IPS-18a (cell line): ENCODE measurements at regions not wholly inside any gene's neighbourhood (a gene's known extent, or its start where the extent isn't known, plus 50 kb on each side); places are given as distances from the start of the nearest gene placed in this dataset.

Experiments used
- H3K27ac ChIP-seq: one replicate; pipeline ENCODE4 v1.5.1; 2013; ENCODE audit warnings: low read length
- H3K27me3 ChIP-seq: one replicate; pipeline ENCODE4 v1.6.1; 2013; ENCODE audit warnings: mild to moderate bottlenecking, low read length; ENCODE audit not compliant: control insufficient read depth, insufficient read depth
- H3K36me3 ChIP-seq: one replicate; pipeline ENCODE4 v1.6.1; 2013; ENCODE audit warnings: low read depth, low read length; ENCODE audit not compliant: control insufficient read depth
- H3K4me1 ChIP-seq: one replicate; pipeline ENCODE4 v1.6.1; 2013; ENCODE audit warnings: low read depth, low read length; ENCODE audit not compliant: control insufficient read depth
- H3K4me3 ChIP-seq: one replicate; pipeline ENCODE4 v1.5.1; 2013; ENCODE audit warnings: low read length
- H3K9ac ChIP-seq: one replicate; pipeline ENCODE4 v1.6.1; 2013; ENCODE audit warnings: mild to moderate bottlenecking, low read length, moderate library complexity
- H3K9me3 ChIP-seq: one replicate; pipeline ENCODE4 v1.6.1; 2013; ENCODE audit warnings: low read depth, low read length; ENCODE audit not compliant: control insufficient read depth

- H3K36me3 ChIP-seq = no peaks in the 10 kb centered on the region
- no peak overlapping the region for H3K27ac ChIP-seq
- peaks cover under 1% of the 10 kb centered on the region for H3K4me1 ChIP-seq
- no peak overlapping the region for H3K4me3 ChIP-seq
- no peaks in the 10 kb centered on the region for H3K9me3 ChIP-seq
- no peaks in the 10 kb centered on the region for H3K27me3 ChIP-seq
- H3K9ac ChIP-seq = no peak overlapping the region
These were observed 522.4 kb upstream of the IGFBP7 start for GRCh38 chr4:57632564-57632963.

DNA sequence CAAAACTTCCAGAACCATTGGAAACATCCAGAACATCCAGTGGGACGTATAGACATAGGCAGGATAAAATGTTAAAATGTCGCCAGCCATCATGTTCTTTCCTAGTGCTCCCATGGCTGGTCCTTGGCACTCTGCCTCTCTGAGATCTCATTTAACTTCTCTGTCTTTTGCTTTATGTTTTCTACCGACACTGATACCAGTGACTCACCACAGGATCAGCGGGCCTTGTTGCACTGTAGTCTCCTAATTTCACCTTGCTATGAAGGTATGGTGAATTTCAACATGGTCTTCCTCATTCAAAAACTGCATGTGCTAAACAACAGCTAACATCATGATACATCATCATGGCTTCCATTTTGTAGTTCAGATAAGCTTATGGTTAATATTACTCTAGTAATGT, 521.0 kb upstream of the IGFBP7 start:
- no peaks in the 10 kb centered on the region for H3K36me3 ChIP-seq
- no peak overlapping the region for H3K4me3 ChIP-seq
- no peak overlapping the region for H3K9ac ChIP-seq
- no peaks in the 10 kb centered on the region for H3K9me3 ChIP-seq
- no peak overlapping the region for H3K27ac ChIP-seq
- no peaks in the 10 kb centered on the region for H3K4me1 ChIP-seq
- no peaks in the 10 kb centered on the region for H3K27me3 ChIP-seq

- no peaks in the 10 kb centered on the region for H3K36me3 ChIP-seq
- no peaks in the 10 kb centered on the region for H3K4me1 ChIP-seq
These were observed 517.8 kb upstream of the IGFBP7 start for GRCh38 chr4:57628004-57628403.

GRCh38 chr4:57614257-57614932, 504.2 kb upstream of the IGFBP7 start:
- Histone ChIP-seq H3K27ac (no peak overlapping the region), H3K4me1 (no peaks in the 10 kb centered on the region), H3K4me3 (no peak overlapping the region), H3K27me3 (no peaks in the 10 kb centered on the region), H3K36me3 (no peaks in the 10 kb centered on the region), H3K9ac (no peak overlapping the region), H3K9me3 (no peaks in the 10 kb centered on the region)

More at GRCh38 chr4:57628004-57628403, 517.8 kb upstream of the IGFBP7 start:
- Histone ChIP-seq H3K27ac (no peak overlapping the region), H3K4me3 (no peak overlapping the region), H3K9ac (no peak overlapping the region), H3K27me3 (no peaks in the 10 kb centered on the region), H3K9me3 (peaks cover 15% of the 10 kb centered on the region)

DNA sequence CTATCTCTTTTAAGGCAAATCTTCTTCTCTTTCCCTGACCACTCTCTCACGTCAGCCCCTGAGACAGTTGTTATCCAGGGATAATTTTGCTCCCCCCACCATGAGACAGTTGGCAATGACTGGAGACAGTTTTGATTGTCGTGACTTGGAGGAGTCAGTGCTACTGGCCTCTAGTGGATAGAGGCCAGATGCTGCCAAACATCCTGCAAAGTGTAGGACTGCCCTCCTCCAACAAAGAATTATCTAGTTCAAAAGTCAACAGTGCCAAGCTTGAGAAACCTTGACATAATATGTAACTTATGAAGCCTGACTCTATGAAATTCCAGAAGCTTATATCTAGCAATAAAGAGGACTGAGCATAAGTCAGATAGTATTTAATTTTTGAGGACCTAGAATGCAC, 502.1 kb upstream of the IGFBP7 start:
- H3K36me3 ChIP-seq = no peaks in the 10 kb centered on the region
- H3K27me3 ChIP-seq = no peaks in the 10 kb centered on the region
- no peak overlapping the region for H3K4me3 ChIP-seq
- no peak overlapping the region for H3K27ac ChIP-seq
- H3K9ac ChIP-seq = no peak overlapping the region
- H3K4me1 ChIP-seq = peaks cover 5% of the 10 kb centered on the region
- no peaks in the 10 kb centered on the region for H3K9me3 ChIP-seq

- H3K27me3 ChIP-seq = no peaks in the 10 kb centered on the region
- no peak overlapping the region for H3K27ac ChIP-seq
- no peaks in the 10 kb centered on the region for H3K9me3 ChIP-seq
- H3K4me1 ChIP-seq = peaks cover 5% of the 10 kb centered on the region
- H3K9ac ChIP-seq = no peak overlapping the region
- no peaks in the 10 kb centered on the region for H3K36me3 ChIP-seq
- H3K4me3 ChIP-seq = no peak overlapping the region
These were observed 497.5 kb upstream of the IGFBP7 start for GRCh38 chr4:57607566-57608180.

GRCh38 chr4:57605376-57605775, 495.2 kb upstream of the IGFBP7 start:
- Histone ChIP-seq H3K27ac (no peak overlapping the region), H3K4me1 (peaks cover 5% of the 10 kb centered on the region), H3K27me3 (no peaks in the 10 kb centered on the region), H3K9me3 (no peaks in the 10 kb centered on the region), H3K36me3 (no peaks in the 10 kb centered on the region), H3K9ac (no peak overlapping the region), H3K4me3 (no peak overlapping the region)

- no peak overlapping the region for H3K27ac ChIP-seq
- no peaks in the 10 kb centered on the region for H3K9me3 ChIP-seq
- no peak overlapping the region for H3K4me3 ChIP-seq
- H3K36me3 ChIP-seq = no peaks in the 10 kb centered on the region
- H3K4me1 ChIP-seq = no peaks in the 10 kb centered on the region
- no peak overlapping the region for H3K9ac ChIP-seq
- H3K27me3 ChIP-seq = no peaks in the 10 kb centered on the region
These were observed 492.0 kb upstream of the IGFBP7 start for GRCh38 chr4:57602141-57602540.

GRCh38 chr4:57591073-57591472, 480.9 kb upstream of the IGFBP7 start:
- Histone ChIP-seq H3K4me3 (no peak overlapping the region), H3K27ac (no peak overlapping the region), H3K36me3 (no peaks in the 10 kb centered on the region), H3K9ac (no peak overlapping the region), H3K9me3 (no peaks in the 10 kb centered on the region), H3K27me3 (no peaks in the 10 kb centered on the region), H3K4me1 (no peaks in the 10 kb centered on the region)

DNA sequence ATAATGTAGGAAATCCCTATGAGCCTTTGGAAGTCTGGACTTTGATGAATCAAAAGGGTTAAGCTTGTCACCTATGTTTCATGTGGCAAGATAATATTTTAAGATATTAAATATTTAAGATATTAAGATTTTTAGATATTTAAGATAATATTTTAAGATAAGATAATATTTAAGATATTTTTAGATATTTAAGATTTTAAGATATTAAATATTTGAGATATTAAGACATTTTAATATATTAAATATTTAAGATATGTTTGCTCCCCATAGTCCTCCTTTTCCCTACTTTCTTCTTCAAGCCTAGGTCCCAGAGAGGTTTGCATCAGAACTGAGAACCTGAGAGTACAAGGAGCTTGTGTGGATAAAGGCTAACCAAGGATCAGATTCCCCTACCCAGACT, 478.4 kb upstream of the IGFBP7 start:
- Histone ChIP-seq H3K9me3 (no peaks in the 10 kb centered on the region), H3K27me3 (no peaks in the 10 kb centered on the region), H3K4me3 (no peak overlapping the region), H3K9ac (no peak overlapping the region), H3K27ac (no peak overlapping the region), H3K36me3 (no peaks in the 10 kb centered on the region), H3K4me1 (no peaks in the 10 kb centered on the region)

GRCh38 chr4:57580710-57581599, 470.8 kb upstream of the IGFBP7 start:
- Histone ChIP-seq H3K9me3 (no peaks in the 10 kb centered on the region), H3K27ac (no peak overlapping the region), H3K27me3 (no peaks in the 10 kb centered on the region), H3K4me3 (no peak overlapping the region), H3K9ac (no peak overlapping the region), H3K36me3 (no peaks in the 10 kb centered on the region), H3K4me1 (no peaks in the 10 kb centered on the region)
